Neural progenitor cell (in vitro differentiated cells): ENCODE measurements at regions not wholly inside any gene's neighbourhood (a gene's known extent, or its start where the extent isn't known, plus 50 kb on each side); places are given as distances from the start of the nearest gene placed in this dataset.

Experiments used
- EZH2 ChIP-seq: fragments of 200-600 bp; sonication (generic); IDR thresholded peaks from 2 replicates; pipeline ENCODE4 v1.6.1; 2017; ENCODE audit warnings: antibody characterized with exemption, mild to moderate bottlenecking, moderate library complexity
- TF ChIP-seq, protein P1 (sequence below): fragments of 200-600 bp; sonication (generic); IDR thresholded peaks from 2 replicates; pipeline ENCODE4 v1.5.1; 2017; ENCODE audit warnings: antibody characterized with exemption, mild to moderate bottlenecking

DNA sequence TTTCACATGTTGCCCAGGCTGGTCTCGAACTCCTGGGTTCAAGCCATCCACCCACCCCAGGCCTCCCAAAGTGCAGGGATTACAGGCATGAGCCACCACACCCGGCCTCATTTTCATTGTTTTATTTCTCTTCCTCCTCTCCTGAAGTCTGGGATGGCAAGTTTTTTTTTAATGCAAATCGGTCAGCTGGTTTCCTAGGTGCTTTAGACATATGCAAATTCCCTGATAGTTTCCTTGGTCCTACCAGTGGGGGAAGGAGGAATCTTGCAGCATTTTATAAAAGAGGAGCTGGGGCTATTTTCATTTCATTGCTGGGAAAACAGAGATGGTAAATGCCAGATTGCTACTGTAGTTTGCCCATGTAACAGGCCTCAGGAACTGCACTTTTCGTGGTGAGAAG, 179.4 kb downstream of the ACTL7B start:
- TF ChIP-seq, protein P1, sequence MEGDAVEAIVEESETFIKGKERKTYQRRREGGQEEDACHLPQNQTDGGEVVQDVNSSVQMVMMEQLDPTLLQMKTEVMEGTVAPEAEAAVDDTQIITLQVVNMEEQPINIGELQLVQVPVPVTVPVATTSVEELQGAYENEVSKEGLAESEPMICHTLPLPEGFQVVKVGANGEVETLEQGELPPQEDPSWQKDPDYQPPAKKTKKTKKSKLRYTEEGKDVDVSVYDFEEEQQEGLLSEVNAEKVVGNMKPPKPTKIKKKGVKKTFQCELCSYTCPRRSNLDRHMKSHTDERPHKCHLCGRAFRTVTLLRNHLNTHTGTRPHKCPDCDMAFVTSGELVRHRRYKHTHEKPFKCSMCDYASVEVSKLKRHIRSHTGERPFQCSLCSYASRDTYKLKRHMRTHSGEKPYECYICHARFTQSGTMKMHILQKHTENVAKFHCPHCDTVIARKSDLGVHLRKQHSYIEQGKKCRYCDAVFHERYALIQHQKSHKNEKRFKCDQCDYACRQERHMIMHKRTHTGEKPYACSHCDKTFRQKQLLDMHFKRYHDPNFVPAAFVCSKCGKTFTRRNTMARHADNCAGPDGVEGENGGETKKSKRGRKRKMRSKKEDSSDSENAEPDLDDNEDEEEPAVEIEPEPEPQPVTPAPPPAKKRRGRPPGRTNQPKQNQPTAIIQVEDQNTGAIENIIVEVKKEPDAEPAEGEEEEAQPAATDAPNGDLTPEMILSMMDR: no peak
- TF ChIP-seq EZH2: no peak
